Liver (tissue), 3 donors: ENCODE measurements at regions not wholly inside any gene's neighbourhood (a gene's known extent, or its start where the extent isn't known, plus 50 kb on each side); places are given as distances from the start of the nearest gene placed in this dataset.

Experiments
- ATF3 ChIP-seq: IDR thresholded peaks from 2 replicates; pipeline ENCODE4 v1.6.1; 2016; ENCODE audit warnings: antibody characterized with exemption
- EGR1 ChIP-seq, 2 donors: IDR thresholded peaks; 2 replicates each; pipeline ENCODE4 v1.6.1; 2016 to 2018; ENCODE audit warnings: antibody characterized with exemption in 2 of 2, low read depth in 2 of 2
- GABPA ChIP-seq, 2 donors: IDR thresholded peaks in 1 of 2; conservative IDR thresholded peaks in 1 of 2; 2 replicates each; pipeline ENCODE4 v1.6.1; 2016; ENCODE audit warnings: antibody characterized with exemption in 2 of 2, mild to moderate bottlenecking in 1 of 2, moderate library complexity in 1 of 2
- HNF4G ChIP-seq: IDR thresholded peaks from 2 replicates; pipeline ENCODE4 v1.6.1; 2016; ENCODE audit warnings: antibody characterized with exemption
- MAX ChIP-seq: IDR thresholded peaks from 2 replicates; pipeline ENCODE4 v1.6.1; 2016; ENCODE audit warnings: antibody characterized with exemption
- RAD21 ChIP-seq, 2 donors: IDR thresholded peaks; 2 replicates each; pipeline ENCODE4 v1.6.1; 2016; ENCODE audit warnings: antibody characterized with exemption in 2 of 2, mild to moderate bottlenecking in 2 of 2
- RXRA ChIP-seq, 2 donors: IDR thresholded peaks; 2 replicates each; pipeline ENCODE4 v1.6.1; 2017 to 2018; ENCODE audit warnings: antibody characterized with exemption in 2 of 2, mild to moderate bottlenecking in 1 of 2
- SP1 ChIP-seq: IDR thresholded peaks from 2 replicates; pipeline ENCODE4 v1.6.1; 2018; ENCODE audit warnings: antibody characterized with exemption, mild to moderate bottlenecking
- TAF1 ChIP-seq: conservative IDR thresholded peaks from 2 replicates; pipeline ENCODE4 v1.6.1; 2016; ENCODE audit warnings: antibody characterized with exemption, mild to moderate bottlenecking
- YY1 ChIP-seq: IDR thresholded peaks from 2 replicates; pipeline ENCODE4 v1.6.1; 2016; ENCODE audit warnings: antibody characterized with exemption, mild to moderate bottlenecking
- TF ChIP-seq, protein P1 (sequence below): fragments of 150-350 bp; IDR thresholded peaks from 2 replicates; pipeline ENCODE4 v1.5.1; 2017; ENCODE audit warnings: improper control_type of control experiment, low read depth, low read length; ENCODE audit not compliant: missing input control
- TF ChIP-seq, protein P2 (sequence below): IDR thresholded peaks from 2 replicates; pipeline ENCODE4 v1.6.1; 2016; ENCODE audit warnings: antibody characterized with exemption, mild to moderate bottlenecking
- donor health status: healthy.
- donor health status: healthy.

- TF ChIP-seq, protein P1, sequence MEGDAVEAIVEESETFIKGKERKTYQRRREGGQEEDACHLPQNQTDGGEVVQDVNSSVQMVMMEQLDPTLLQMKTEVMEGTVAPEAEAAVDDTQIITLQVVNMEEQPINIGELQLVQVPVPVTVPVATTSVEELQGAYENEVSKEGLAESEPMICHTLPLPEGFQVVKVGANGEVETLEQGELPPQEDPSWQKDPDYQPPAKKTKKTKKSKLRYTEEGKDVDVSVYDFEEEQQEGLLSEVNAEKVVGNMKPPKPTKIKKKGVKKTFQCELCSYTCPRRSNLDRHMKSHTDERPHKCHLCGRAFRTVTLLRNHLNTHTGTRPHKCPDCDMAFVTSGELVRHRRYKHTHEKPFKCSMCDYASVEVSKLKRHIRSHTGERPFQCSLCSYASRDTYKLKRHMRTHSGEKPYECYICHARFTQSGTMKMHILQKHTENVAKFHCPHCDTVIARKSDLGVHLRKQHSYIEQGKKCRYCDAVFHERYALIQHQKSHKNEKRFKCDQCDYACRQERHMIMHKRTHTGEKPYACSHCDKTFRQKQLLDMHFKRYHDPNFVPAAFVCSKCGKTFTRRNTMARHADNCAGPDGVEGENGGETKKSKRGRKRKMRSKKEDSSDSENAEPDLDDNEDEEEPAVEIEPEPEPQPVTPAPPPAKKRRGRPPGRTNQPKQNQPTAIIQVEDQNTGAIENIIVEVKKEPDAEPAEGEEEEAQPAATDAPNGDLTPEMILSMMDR = no peak
- TF ChIP-seq MAX = no peak
- TF ChIP-seq HNF4G = no peak
- TF ChIP-seq TAF1 = no peak
- TF ChIP-seq RAD21 (IDR thresholded peaks at IDR 0.05) = no peak
- TF ChIP-seq RXRA (IDR thresholded peaks at IDR 0.05) = no peak
- no peak for TF ChIP-seq ATF3
- no peak for TF ChIP-seq GABPA (IDR thresholded peaks at IDR 0.05 in 1 of 2, conservative IDR thresholded peaks at IDR 0.05 in 1 of 2)
- no peak for TF ChIP-seq YY1
- TF ChIP-seq, protein P2, sequence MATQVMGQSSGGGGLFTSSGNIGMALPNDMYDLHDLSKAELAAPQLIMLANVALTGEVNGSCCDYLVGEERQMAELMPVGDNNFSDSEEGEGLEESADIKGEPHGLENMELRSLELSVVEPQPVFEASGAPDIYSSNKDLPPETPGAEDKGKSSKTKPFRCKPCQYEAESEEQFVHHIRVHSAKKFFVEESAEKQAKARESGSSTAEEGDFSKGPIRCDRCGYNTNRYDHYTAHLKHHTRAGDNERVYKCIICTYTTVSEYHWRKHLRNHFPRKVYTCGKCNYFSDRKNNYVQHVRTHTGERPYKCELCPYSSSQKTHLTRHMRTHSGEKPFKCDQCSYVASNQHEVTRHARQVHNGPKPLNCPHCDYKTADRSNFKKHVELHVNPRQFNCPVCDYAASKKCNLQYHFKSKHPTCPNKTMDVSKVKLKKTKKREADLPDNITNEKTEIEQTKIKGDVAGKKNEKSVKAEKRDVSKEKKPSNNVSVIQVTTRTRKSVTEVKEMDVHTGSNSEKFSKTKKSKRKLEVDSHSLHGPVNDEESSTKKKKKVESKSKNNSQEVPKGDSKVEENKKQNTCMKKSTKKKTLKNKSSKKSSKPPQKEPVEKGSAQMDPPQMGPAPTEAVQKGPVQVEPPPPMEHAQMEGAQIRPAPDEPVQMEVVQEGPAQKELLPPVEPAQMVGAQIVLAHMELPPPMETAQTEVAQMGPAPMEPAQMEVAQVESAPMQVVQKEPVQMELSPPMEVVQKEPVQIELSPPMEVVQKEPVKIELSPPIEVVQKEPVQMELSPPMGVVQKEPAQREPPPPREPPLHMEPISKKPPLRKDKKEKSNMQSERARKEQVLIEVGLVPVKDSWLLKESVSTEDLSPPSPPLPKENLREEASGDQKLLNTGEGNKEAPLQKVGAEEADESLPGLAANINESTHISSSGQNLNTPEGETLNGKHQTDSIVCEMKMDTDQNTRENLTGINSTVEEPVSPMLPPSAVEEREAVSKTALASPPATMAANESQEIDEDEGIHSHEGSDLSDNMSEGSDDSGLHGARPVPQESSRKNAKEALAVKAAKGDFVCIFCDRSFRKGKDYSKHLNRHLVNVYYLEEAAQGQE = no peak
- no peak for TF ChIP-seq SP1
- TF ChIP-seq EGR1 (IDR thresholded peaks at IDR 0.05; ENCODE audit: low read depth in 2 of 2) = no peak
Observed at GRCh38 chr12:124230789-124231188, 64.1 kb upstream of the RFLNA start.
